ENCODE measurements at regions not wholly inside any gene's neighbourhood (a gene's known extent, or its start where the extent isn't known, plus 50 kb on each side); places are given as distances from the start of the nearest gene placed in this dataset.

DNA sequence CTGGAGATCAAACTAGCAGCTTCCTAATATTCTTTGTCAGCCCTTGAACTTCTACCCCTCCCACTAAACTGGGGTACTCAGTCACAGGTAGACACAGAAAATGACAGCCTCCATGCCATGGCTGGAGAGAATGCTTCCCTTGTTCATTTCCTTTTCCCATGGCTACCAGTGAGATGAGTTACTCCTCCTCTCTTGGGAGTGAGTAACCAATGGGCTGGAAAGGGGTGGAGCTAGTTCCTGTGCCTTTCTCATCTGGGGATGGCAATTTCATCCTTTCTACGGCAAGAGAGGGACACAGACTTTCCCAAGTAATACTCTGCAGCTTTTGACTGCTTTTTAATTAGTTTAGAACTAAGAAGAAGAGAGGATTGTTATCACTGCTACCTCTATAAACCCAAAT, 1045.6 kb upstream of the WWC1 start:
- H3K27me3 ChIP-seq (replicated peaks; ENCODE audit: control insufficient read depth, insufficient read depth, low read length) = no peaks in the 10 kb centered on the region
- no peak overlapping the region for H3K4me3 ChIP-seq (replicated peaks; ENCODE audit: low read depth, low read length)
- DNase-seq (ENCODE audit: extremely low read depth, insufficient read length) = no peak
- TF ChIP-seq, protein P1, sequence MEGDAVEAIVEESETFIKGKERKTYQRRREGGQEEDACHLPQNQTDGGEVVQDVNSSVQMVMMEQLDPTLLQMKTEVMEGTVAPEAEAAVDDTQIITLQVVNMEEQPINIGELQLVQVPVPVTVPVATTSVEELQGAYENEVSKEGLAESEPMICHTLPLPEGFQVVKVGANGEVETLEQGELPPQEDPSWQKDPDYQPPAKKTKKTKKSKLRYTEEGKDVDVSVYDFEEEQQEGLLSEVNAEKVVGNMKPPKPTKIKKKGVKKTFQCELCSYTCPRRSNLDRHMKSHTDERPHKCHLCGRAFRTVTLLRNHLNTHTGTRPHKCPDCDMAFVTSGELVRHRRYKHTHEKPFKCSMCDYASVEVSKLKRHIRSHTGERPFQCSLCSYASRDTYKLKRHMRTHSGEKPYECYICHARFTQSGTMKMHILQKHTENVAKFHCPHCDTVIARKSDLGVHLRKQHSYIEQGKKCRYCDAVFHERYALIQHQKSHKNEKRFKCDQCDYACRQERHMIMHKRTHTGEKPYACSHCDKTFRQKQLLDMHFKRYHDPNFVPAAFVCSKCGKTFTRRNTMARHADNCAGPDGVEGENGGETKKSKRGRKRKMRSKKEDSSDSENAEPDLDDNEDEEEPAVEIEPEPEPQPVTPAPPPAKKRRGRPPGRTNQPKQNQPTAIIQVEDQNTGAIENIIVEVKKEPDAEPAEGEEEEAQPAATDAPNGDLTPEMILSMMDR (IDR thresholded peaks at IDR 0.05; ENCODE audit: insufficient read depth, low read length, poor library complexity, severe bottlenecking) = no peak
- H3K36me3 ChIP-seq (ENCODE audit: control insufficient read depth, insufficient read depth, low read length) = no peaks in the 10 kb centered on the region

DNA sequence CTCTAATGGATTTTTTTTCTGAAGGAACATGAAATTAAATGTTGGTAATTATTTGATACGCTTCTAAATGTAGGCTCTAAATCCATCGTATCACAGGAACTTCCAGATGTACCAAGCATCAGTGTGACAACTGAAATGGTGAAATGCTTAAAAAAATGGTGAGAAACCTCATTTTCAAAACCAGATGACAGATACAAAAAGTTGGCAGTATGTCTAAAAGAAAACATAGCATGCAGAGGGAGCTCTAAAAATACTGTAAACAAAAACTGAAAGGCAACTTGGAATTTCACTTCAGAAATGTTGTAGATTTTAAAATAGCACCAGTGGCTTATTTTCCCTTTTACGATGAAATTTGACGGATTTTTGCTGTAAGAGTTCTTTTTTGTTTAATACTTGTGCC, 1043.6 kb upstream of the WWC1 start:
- DNase-seq (ENCODE audit: extremely low read depth, insufficient read length) = no peak
- Histone ChIP-seq H3K4me3 (replicated peaks; ENCODE audit: low read depth, low read length) (no peak overlapping the region), H3K36me3 (ENCODE audit: control insufficient read depth, insufficient read depth, low read length) (no peaks in the 10 kb centered on the region), H3K27me3 (replicated peaks; ENCODE audit: control insufficient read depth, insufficient read depth, low read length) (no peaks in the 10 kb centered on the region)
- TF ChIP-seq, protein P1 (IDR thresholded peaks at IDR 0.05; ENCODE audit: insufficient read depth, low read length, poor library complexity, severe bottlenecking) = no peak

DNA sequence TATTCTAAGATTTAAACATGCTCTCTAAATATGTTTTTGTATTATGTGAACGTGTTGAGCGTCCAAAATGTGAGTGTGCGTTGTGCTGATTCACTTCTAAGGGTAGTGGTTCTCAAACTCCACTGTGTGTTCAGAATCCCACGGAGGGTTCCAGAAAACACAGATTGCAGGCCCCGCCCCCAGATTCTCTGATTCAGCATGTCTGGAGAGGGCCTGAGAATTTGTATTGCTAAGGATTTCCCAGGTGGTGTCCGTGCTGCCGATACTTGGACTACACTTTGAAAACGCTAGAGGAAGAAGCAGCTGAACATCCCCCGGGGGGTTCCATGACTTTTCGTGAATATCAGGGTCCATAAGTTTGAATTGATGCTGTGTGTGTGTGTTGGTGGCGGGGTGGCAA, 1043.2 kb upstream of the WWC1 start:
- Histone ChIP-seq H3K27me3 (replicated peaks; ENCODE audit: control insufficient read depth, insufficient read depth, low read length) (no peaks in the 10 kb centered on the region), H3K36me3 (ENCODE audit: control insufficient read depth, insufficient read depth, low read length) (no peaks in the 10 kb centered on the region), H3K4me3 (replicated peaks; ENCODE audit: low read depth, low read length) (no peak overlapping the region)
- no peak for DNase-seq (ENCODE audit: extremely low read depth, insufficient read length)
- TF ChIP-seq, protein P1 (IDR thresholded peaks at IDR 0.05; ENCODE audit: insufficient read depth, low read length, poor library complexity, severe bottlenecking) = no peak

DNA sequence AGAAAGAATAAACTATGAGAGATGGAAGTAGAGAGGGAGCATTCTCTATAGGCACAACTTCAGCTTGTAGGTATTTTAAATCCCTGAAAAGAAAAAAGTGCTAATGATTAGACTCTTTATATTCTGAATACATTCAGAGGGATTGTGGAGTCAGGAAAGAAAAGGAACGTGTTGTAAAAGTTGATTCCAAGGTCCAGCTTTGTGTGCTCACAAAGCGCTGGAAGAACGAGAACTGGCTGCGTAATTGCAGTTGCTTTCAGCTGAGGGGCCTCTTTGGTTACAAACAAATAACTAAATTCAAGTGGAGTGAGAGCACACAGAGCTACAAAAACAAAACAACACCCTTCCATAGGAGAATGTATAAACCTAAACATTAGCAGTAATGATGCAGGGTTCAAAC, 1040.4 kb upstream of the WWC1 start:
- DNase-seq (ENCODE audit: extremely low read depth, insufficient read length) = no peak
- Histone ChIP-seq H3K4me3 (replicated peaks; ENCODE audit: low read depth, low read length) (no peak overlapping the region), H3K27me3 (replicated peaks; ENCODE audit: control insufficient read depth, insufficient read depth, low read length) (no peaks in the 10 kb centered on the region), H3K36me3 (ENCODE audit: control insufficient read depth, insufficient read depth, low read length) (no peaks in the 10 kb centered on the region)
- TF ChIP-seq, protein P1 (IDR thresholded peaks at IDR 0.05; ENCODE audit: insufficient read depth, low read length, poor library complexity, severe bottlenecking) = no peak

DNA sequence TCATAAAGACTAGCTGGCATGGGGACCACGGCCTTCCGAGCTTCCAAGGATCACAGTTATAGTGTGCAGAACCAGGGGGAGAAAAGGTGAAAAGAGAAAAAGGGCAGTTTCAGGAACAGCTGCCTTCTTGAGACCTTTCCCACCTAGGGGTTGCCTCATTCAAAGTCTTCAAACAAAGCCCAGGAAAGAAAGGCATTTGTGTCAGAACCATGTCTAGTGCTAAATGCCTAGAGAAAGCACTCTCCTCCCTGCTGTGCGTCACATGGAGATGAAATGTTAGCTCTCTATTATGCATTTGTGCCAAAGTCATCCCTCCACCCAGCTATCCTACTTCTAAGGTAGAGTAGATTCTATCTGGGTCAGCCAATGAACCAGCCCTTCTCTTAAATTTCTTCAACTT, 1037.3 kb upstream of the WWC1 start:
- H3K36me3 ChIP-seq (ENCODE audit: control insufficient read depth, insufficient read depth, low read length) = no peaks in the 10 kb centered on the region
- TF ChIP-seq, protein P1 (IDR thresholded peaks at IDR 0.05; ENCODE audit: insufficient read depth, low read length, poor library complexity, severe bottlenecking) = no peak
- H3K27me3 ChIP-seq (replicated peaks; ENCODE audit: control insufficient read depth, insufficient read depth, low read length) = no peaks in the 10 kb centered on the region
- H3K4me3 ChIP-seq (replicated peaks; ENCODE audit: low read depth, low read length) = no peak overlapping the region
- no peak for DNase-seq (ENCODE audit: extremely low read depth, insufficient read length)

DNA sequence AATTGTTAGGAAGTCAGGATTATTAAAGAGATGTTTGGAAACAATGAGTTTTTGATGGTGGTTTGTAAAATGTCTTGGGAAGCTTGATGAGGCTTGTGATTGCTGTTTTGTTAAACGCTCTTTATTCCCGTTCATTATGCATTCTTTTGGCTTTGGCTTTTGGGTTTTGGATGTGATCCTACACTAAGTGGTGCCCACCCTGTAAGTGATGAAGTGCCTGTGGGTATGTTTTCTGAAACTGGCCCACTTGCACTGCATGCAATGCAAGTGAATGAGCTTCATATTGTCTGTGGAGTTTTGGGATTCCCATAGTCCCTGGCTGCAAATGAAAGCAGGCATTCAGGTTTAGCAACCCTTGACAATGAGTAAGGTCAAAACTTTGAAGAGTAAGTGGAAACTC, 1035.5 kb upstream of the WWC1 start:
- Histone ChIP-seq H3K4me3 (replicated peaks; ENCODE audit: low read depth, low read length) (no peak overlapping the region), H3K36me3 (ENCODE audit: control insufficient read depth, insufficient read depth, low read length) (no peaks in the 10 kb centered on the region), H3K27me3 (replicated peaks; ENCODE audit: control insufficient read depth, insufficient read depth, low read length) (no peaks in the 10 kb centered on the region)
- TF ChIP-seq, protein P1 (IDR thresholded peaks at IDR 0.05; ENCODE audit: insufficient read depth, low read length, poor library complexity, severe bottlenecking) = no peak
- no peak for DNase-seq (ENCODE audit: extremely low read depth, insufficient read length)
